GM21381 (cell line): ENCODE measurements at regions not wholly inside any gene's neighbourhood (a gene's known extent, or its start where the extent isn't known, plus 50 kb on each side); places are given as distances from the start of the nearest gene placed in this dataset.
"Not testable (repeated sequence)": the region's sequence is repeated elsewhere in the genome, so short reads cannot be mapped to it uniquely, and the experiment has no call there.

Experiments used
- ATAC-seq: cut with Tn5 transposase; IDR thresholded peaks from one replicate; pipeline ENCODE4 v1.9.1; 2021; ENCODE audit warnings: mild to moderate bottlenecking, moderate library complexity; ENCODE audit not compliant: unreplicated experiment

- ATAC-seq = no peak
Measured at GRCh38 chr9:738209-738915, 103.1 kb upstream of the DMRT1 start.

- no peak for ATAC-seq
Measured at GRCh38 chr9:739362-739761, 102.1 kb upstream of the DMRT1 start.

- no peak for ATAC-seq
Measured at GRCh38 chr9:740221-740620, 101.3 kb upstream of the DMRT1 start.

GRCh38 chr9:742104-742503 is 99.4 kb upstream of the DMRT1 start:
- ATAC-seq = no peak

GRCh38 chr9:742914-743589 is 98.4 kb upstream of the DMRT1 start:
- no peak for ATAC-seq

GRCh38 chr9:744046-744712 is 97.3 kb upstream of the DMRT1 start:
- ATAC-seq = no peak

GRCh38 chr9:744790-745484 is 96.6 kb upstream of the DMRT1 start:
- ATAC-seq = no peak

GRCh38 chr9:745761-746380 is 95.6 kb upstream of the DMRT1 start:
- ATAC-seq = no peak

- ATAC-seq = no peak
Measured at GRCh38 chr9:746661-747434, 94.6 kb upstream of the DMRT1 start.

- ATAC-seq = no peak
Measured at GRCh38 chr9:747567-747966, 93.9 kb upstream of the DMRT1 start.

GRCh38 chr9:748861-749497 is 92.5 kb upstream of the DMRT1 start:
- no peak for ATAC-seq

- ATAC-seq = no peak
Measured at GRCh38 chr9:749716-750115, 91.8 kb upstream of the DMRT1 start.

- peak; percentile 3 for ATAC-seq
Measured at GRCh38 chr9:750249-750967, 91.1 kb upstream of the DMRT1 start.

GRCh38 chr9:751137-752051 is 90.1 kb upstream of the DMRT1 start:
- peak; percentile 75 for ATAC-seq

- no peak for ATAC-seq
Measured at GRCh38 chr9:752201-752600, 89.3 kb upstream of the DMRT1 start.

- no peak for ATAC-seq
Measured at GRCh38 chr9:752681-753200, 88.8 kb upstream of the DMRT1 start.

GRCh38 chr9:753734-754133 is 87.8 kb upstream of the DMRT1 start:
- not testable (repeated sequence) for ATAC-seq
